Mesenchymal stem cell (in vitro differentiated cells and primary cell): ENCODE measurements at regions not wholly inside any gene's neighbourhood (a gene's known extent, or its start where the extent isn't known, plus 50 kb on each side); places are given as distances from the start of the nearest gene placed in this dataset.

Source experiments
- DNase-seq: peaks from one replicate; pipeline ENCODE4 v3.0.0-alpha.2; 2013
- H2AFZ ChIP-seq: one replicate; pipeline ENCODE4 v1.6.1; 2013; ENCODE audit warnings: low read depth, mild to moderate bottlenecking, control low read depth, inconsistent platforms, low read length, moderate library complexity
- H2AK5ac ChIP-seq: 2 replicates; pipeline ENCODE4 v1.6.1; 2013; ENCODE audit warnings: low read length, moderate library complexity, mild to moderate bottlenecking, inconsistent platforms; ENCODE audit not compliant: severe bottlenecking
- H2BK120ac ChIP-seq: one replicate; pipeline ENCODE4 v1.6.1; 2013; ENCODE audit warnings: low read depth, mild to moderate bottlenecking, inconsistent platforms, low read length, moderate library complexity
- H2BK12ac ChIP-seq, 2 experiments: one replicate each; pipeline ENCODE4 v1.6.1; 2013; ENCODE audit warnings: inconsistent platforms in 2 of 2, low read length in 2 of 2, mild to moderate bottlenecking in 2 of 2, moderate library complexity in 2 of 2, control low read depth in 1 of 2
- H2BK15ac ChIP-seq: one replicate; pipeline ENCODE4 v1.6.1; 2013; ENCODE audit warnings: mild to moderate bottlenecking, low read depth, inconsistent platforms; ENCODE audit not compliant: poor library complexity, severe bottlenecking
- H2BK5ac ChIP-seq: 2 replicates; pipeline ENCODE4 v1.6.1; 2013; ENCODE audit warnings: low read depth, mild to moderate bottlenecking, low read length, control low read depth, inconsistent platforms; ENCODE audit not compliant: poor library complexity, severe bottlenecking
- H3K14ac ChIP-seq, 2 experiments: one replicate each; pipeline ENCODE4 v1.6.1; 2013; ENCODE audit warnings: inconsistent platforms in 2 of 2, low read length in 2 of 2, control low read depth in 1 of 2, mild to moderate bottlenecking in 1 of 2, moderate library complexity in 1 of 2
- H3K18ac ChIP-seq, 2 experiments: one replicate each; pipeline ENCODE4 v1.6.1; 2013; ENCODE audit warnings: inconsistent platforms in 2 of 2, low read length in 2 of 2, control low read depth in 1 of 2, low read depth in 1 of 2, mild to moderate bottlenecking in 1 of 2
- H3K23ac ChIP-seq, 2 experiments: one replicate each; pipeline ENCODE4 v1.6.1; 2013; ENCODE audit warnings: inconsistent platforms in 2 of 2, low read length in 2 of 2, mild to moderate bottlenecking in 2 of 2, moderate library complexity in 2 of 2, control low read depth in 1 of 2
- H3K27ac ChIP-seq: 2 replicates; pipeline ENCODE4 v1.5.1; 2013; ENCODE audit warnings: mild to moderate bottlenecking, moderate library complexity, low read length, control low read depth, inconsistent platforms; ENCODE audit not compliant: poor library complexity, severe bottlenecking
- H3K27me3 ChIP-seq, 2 experiments: 2 replicates each; pipeline versions ENCODE4 v1.6.1 to v1.7.0; 2013; ENCODE audit warnings: low read length in 2 of 2, mild to moderate bottlenecking in 2 of 2, moderate library complexity in 2 of 2, control low read depth in 1 of 2, inconsistent platforms in 1 of 2; ENCODE audit not compliant: control insufficient read depth in 1 of 2, insufficient read depth in 1 of 2
- H3K36me3 ChIP-seq, 2 experiments: 2 replicates each; pipeline versions ENCODE4 v1.6.1 to v1.7.0; 2013; ENCODE audit warnings: low read length in 2 of 2, control low read depth in 1 of 2, inconsistent platforms in 1 of 2, low read depth in 1 of 2, mild to moderate bottlenecking in 1 of 2; ENCODE audit not compliant: insufficient read depth in 2 of 2, control insufficient read depth in 1 of 2
- H3K4ac ChIP-seq, 2 experiments: one replicate each; pipeline ENCODE4 v1.6.1; 2013; ENCODE audit warnings: inconsistent platforms in 2 of 2, low read length in 2 of 2, mild to moderate bottlenecking in 2 of 2, moderate library complexity in 2 of 2, control low read depth in 1 of 2, low read depth in 1 of 2
- H3K4me1 ChIP-seq: 2 replicates; pipeline ENCODE4 v1.6.1; 2013; ENCODE audit warnings: low read depth, low read length, control low read depth; ENCODE audit not compliant: control insufficient read depth, insufficient read depth
- H3K4me2 ChIP-seq: 2 replicates; pipeline ENCODE4 v1.6.1; 2013; ENCODE audit warnings: low read length, mild to moderate bottlenecking, inconsistent platforms; ENCODE audit not compliant: poor library complexity, severe bottlenecking
- H3K4me3 ChIP-seq, 2 experiments: 2 replicates each; pipeline versions ENCODE4 v1.5.1 to v1.7.0; 2013; ENCODE audit warnings: low read length in 2 of 2, mild to moderate bottlenecking in 2 of 2, control low read depth in 1 of 2, low read depth in 1 of 2; ENCODE audit not compliant: insufficient read depth in 1 of 2
- H3K79me1 ChIP-seq: replicated peaks from 2 replicates; pipeline ENCODE4 v1.6.1; 2013; ENCODE audit warnings: mild to moderate bottlenecking, control low read depth, low read length, inconsistent platforms; ENCODE audit not compliant: poor library complexity, severe bottlenecking
- H3K9ac ChIP-seq: 2 replicates; pipeline ENCODE4 v1.7.0; 2013; ENCODE audit warnings: mild to moderate bottlenecking, low read length, moderate library complexity
- H3K9me3 ChIP-seq: 2 replicates; pipeline ENCODE4 v1.7.0; 2013; ENCODE audit warnings: mild to moderate bottlenecking, low read length; ENCODE audit not compliant: control insufficient read depth
- H4K8ac ChIP-seq: one replicate; pipeline ENCODE4 v1.6.1; 2013; ENCODE audit warnings: inconsistent platforms, mild to moderate bottlenecking, low read length, moderate library complexity
- H4K91ac ChIP-seq: one replicate; pipeline ENCODE4 v1.6.1; 2013; ENCODE audit warnings: mild to moderate bottlenecking, low read length, inconsistent platforms
- WGBS: methylation state at CpG from one replicate; pipeline ENCODE4 v1.1.7; 2013; ENCODE audit warnings: mixed read lengths; 5-methylcytosine and 5-hydroxymethylcytosine counted together

- WGBS = 89% methylated on average over 1 of the region's 1 CpG
- Histone ChIP-seq H2BK120ac (no peak overlapping the region), H3K4ac (no peak overlapping the region), H4K91ac (no peak overlapping the region), H3K14ac (no peak overlapping the region), H3K36me3 (no peaks in the 10 kb centered on the region), H3K4me2 (no peak overlapping the region), H3K9ac (no peak overlapping the region), H3K4me1 (no peaks in the 10 kb centered on the region), H3K27me3 (peaks cover 12 to 23% of the 10 kb centered on the region in 2 experiments), H3K23ac (no peak overlapping the region), H3K4me3 (no peak overlapping the region), H2AFZ (no peak overlapping the region), H4K8ac (no peak overlapping the region), H2BK5ac (no peak overlapping the region), H3K79me1 (no peaks in the 10 kb centered on the region), H3K18ac (no peak overlapping the region), H3K9me3 (no peaks in the 10 kb centered on the region), H3K27ac (no peak overlapping the region), H2AK5ac (no peak overlapping the region), H2BK15ac (no peak overlapping the region), H2BK12ac (no peak overlapping the region)
- no peak for DNase-seq
Measured at GRCh38 chr5:38032149-38032548, 192.3 kb upstream of the GDNF start.

GRCh38 chr5:38031304-38031703, 191.5 kb upstream of the GDNF start:
- no peaks in the 10 kb centered on the region for H3K9me3 ChIP-seq
- no peak overlapping the region for H3K4ac ChIP-seq
- H3K27ac ChIP-seq = no peak overlapping the region
- no peaks in the 10 kb centered on the region for H3K4me1 ChIP-seq
- H3K9ac ChIP-seq = no peak overlapping the region
- no peak overlapping the region for H2BK12ac ChIP-seq
- no peak overlapping the region for H3K4me2 ChIP-seq
- H3K36me3 ChIP-seq = no peaks in the 10 kb centered on the region
- no peak overlapping the region for H3K4me3 ChIP-seq
- no peak overlapping the region for H4K91ac ChIP-seq
- no peaks in the 10 kb centered on the region for H3K79me1 ChIP-seq
- no peak overlapping the region for H2BK120ac ChIP-seq
- H2AFZ ChIP-seq = no peak overlapping the region
- no peak overlapping the region for H2BK15ac ChIP-seq
- no peak overlapping the region for H4K8ac ChIP-seq
- H2AK5ac ChIP-seq = no peak overlapping the region
- no peak overlapping the region for H3K23ac ChIP-seq
- H3K14ac ChIP-seq = no peak overlapping the region
- no peak overlapping the region for H2BK5ac ChIP-seq
- WGBS = 80% methylated on average over 1 of the region's 1 CpG
- H3K27me3 ChIP-seq = peaks cover 14 to 20% of the 10 kb centered on the region in 2 experiments
- DNase-seq = no peak
- H3K18ac ChIP-seq = no peak overlapping the region

GRCh38 chr5:38029397-38030065, 189.7 kb upstream of the GDNF start:
- no peak overlapping the region for H3K9ac ChIP-seq
- no peak overlapping the region for H3K18ac ChIP-seq
- no peak overlapping the region for H4K8ac ChIP-seq
- no peak overlapping the region for H3K14ac ChIP-seq
- no peak overlapping the region for H3K27ac ChIP-seq
- no peaks in the 10 kb centered on the region for H3K36me3 ChIP-seq
- no peaks in the 10 kb centered on the region for H3K4me1 ChIP-seq
- H3K79me1 ChIP-seq = no peaks in the 10 kb centered on the region
- no peak overlapping the region for H2BK15ac ChIP-seq
- H3K27me3 ChIP-seq = peaks cover 15 to 16% of the 10 kb centered on the region in 2 experiments
- no peak overlapping the region for H3K4me3 ChIP-seq
- H3K9me3 ChIP-seq = no peaks in the 10 kb centered on the region
- H4K91ac ChIP-seq = no peak overlapping the region
- H3K4me2 ChIP-seq = no peak overlapping the region
- no peak overlapping the region for H2AK5ac ChIP-seq
- H2AFZ ChIP-seq = no peak overlapping the region
- DNase-seq = no peak
- no peak overlapping the region for H2BK120ac ChIP-seq
- no peak overlapping the region for H2BK12ac ChIP-seq
- H3K4ac ChIP-seq = no peak overlapping the region
- no peak overlapping the region for H2BK5ac ChIP-seq
- WGBS = 95% methylated on average over 6 of the region's 6 CpGs
- H3K23ac ChIP-seq = no peak overlapping the region

- H2AK5ac ChIP-seq = no peak overlapping the region
- H4K91ac ChIP-seq = no peak overlapping the region
- no peak overlapping the region for H4K8ac ChIP-seq
- H2BK15ac ChIP-seq = no peak overlapping the region
- H3K4me3 ChIP-seq = no peak overlapping the region
- no peaks in the 10 kb centered on the region for H3K79me1 ChIP-seq
- DNase-seq = peak; percentile 6
- no peak overlapping the region for H3K18ac ChIP-seq
- 71% methylated on average over 3 of the region's 4 CpGs for WGBS
- H2AFZ ChIP-seq = no peak overlapping the region
- no peak overlapping the region for H3K23ac ChIP-seq
- no peak overlapping the region for H2BK120ac ChIP-seq
- H3K9ac ChIP-seq = no peak overlapping the region
- H2BK5ac ChIP-seq = no peak overlapping the region
- H3K27me3 ChIP-seq = peaks cover 25 to 54% of the 10 kb centered on the region in 2 experiments
- H3K4ac ChIP-seq = no peak overlapping the region
- H3K36me3 ChIP-seq = no peaks in the 10 kb centered on the region
- no peak overlapping the region for H3K4me2 ChIP-seq
- no peak overlapping the region for H3K27ac ChIP-seq
- H3K9me3 ChIP-seq = no peaks in the 10 kb centered on the region
- no peak overlapping the region for H3K14ac ChIP-seq
- no peak overlapping the region for H2BK12ac ChIP-seq
- H3K4me1 ChIP-seq = no peaks in the 10 kb centered on the region
Measured at GRCh38 chr5:38023799-38024198, 184.0 kb upstream of the GDNF start.
